ENCODE measurements at regions not wholly inside any gene's neighbourhood (a gene's known extent, or its start where the extent isn't known, plus 50 kb on each side); places are given as distances from the start of the nearest gene placed in this dataset.
"Not testable (repeated sequence)": the region's sequence is repeated elsewhere in the genome, so short reads cannot be mapped to it uniquely, and the experiment has no call there.

DNA sequence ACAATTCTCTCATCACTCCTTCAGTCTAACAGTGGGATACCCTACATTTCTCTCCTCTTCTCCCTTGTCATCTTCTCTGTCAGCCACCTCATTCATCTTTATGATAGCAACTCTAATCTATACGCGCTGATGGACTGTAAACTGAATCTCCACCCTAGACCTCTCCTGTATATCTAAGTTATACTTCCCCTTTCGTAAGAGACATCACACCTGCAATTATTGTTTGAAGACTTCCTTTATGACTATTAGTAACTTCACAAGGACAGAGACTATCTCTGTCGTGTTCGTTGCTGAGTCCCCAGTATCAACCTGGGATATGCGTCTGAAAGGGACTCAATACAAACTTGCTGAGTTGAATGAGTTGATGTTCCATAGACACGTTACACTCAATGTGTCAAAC lies 263.2 kb downstream of the IRS1 start:
- no peaks in the 10 kb centered on the region for H3K4me1 ChIP-seq (replicated peaks)
- TF ChIP-seq CTCF (IDR thresholded peaks at IDR 0.05) (no peak), POLR2AphosphoS5 (IDR thresholded peaks at IDR 0.05) (no peak), POLR2A (IDR thresholded peaks at IDR 0.05) (no peak)
- WGBS: 96% methylated on average over 7 of the region's 7 CpGs
- H3K36me3 ChIP-seq: no peaks in the 10 kb centered on the region
- H3K4me3 ChIP-seq: no peak overlapping the region
- intact Hi-C loops (cut with DNase I): no loop called here
- H3K9me3 ChIP-seq: no peaks in the 10 kb centered on the region
- no peaks in the 10 kb centered on the region for H3K27me3 ChIP-seq (replicated peaks; ENCODE audit: insufficient read depth)
- H3K27ac ChIP-seq: no peak overlapping the region
- no peak for DNase-seq (ENCODE audit: low spot score)

- H3K9me3 ChIP-seq; H3K27ac ChIP-seq; H3K27me3 ChIP-seq (replicated peaks; ENCODE audit: insufficient read depth); H3K36me3 ChIP-seq; intact Hi-C loops (cut with DNase I); H3K4me1 ChIP-seq (replicated peaks); H3K4me3 ChIP-seq; DNase-seq (ENCODE audit: low spot score): not testable (repeated sequence)
- 87% methylated on average over 4 of the region's 4 CpGs for WGBS
Measured at GRCh38 chr2:226532976-226533375, 266.6 kb downstream of the IRS1 start.

DNA sequence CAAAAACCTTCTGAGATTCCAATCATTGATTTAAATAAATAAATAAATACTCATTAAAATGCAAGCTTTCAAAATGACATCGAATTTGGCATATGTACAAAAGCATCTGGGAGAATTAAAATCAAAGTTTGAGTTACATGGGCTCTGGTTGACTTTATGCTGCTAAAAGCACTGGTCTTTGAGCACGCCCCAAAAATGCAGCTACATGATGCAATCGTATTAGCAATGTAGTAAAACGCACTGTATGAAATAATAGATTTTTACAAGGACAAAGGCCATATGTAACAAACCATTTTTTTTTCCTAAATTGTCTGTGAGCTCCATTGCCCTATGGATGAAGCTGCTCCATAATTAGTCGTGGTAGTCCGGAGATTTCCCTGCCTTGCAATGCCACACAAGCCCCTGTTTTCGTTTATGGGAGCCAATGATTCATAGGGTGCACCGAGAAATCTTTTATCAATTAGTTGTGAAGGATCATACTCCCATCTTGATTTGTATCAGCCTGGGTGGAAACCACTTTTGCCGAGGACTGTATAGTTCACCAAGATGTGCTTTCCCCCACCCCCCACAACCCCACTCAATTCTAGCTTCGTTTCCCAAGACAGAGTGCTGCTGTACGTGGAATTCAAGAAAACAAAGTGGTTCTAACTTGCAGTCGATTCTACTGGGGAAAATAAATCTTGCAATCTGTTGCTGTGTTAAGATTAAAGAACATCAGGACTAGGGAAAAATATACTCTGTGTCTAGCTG lies 268.4 kb downstream of the IRS1 start:
- Histone ChIP-seq H3K4me3 (no peak overlapping the region), H3K36me3 (no peaks in the 10 kb centered on the region), H3K27me3 (replicated peaks; ENCODE audit: insufficient read depth) (no peaks in the 10 kb centered on the region), H3K9me3 (no peaks in the 10 kb centered on the region), H3K4me1 (replicated peaks) (no peaks in the 10 kb centered on the region), H3K27ac (no peak overlapping the region)
- 87% methylated on average over 12 of the region's 12 CpGs for WGBS
- TF ChIP-seq POLR2A (IDR thresholded peaks at IDR 0.05) (no peak), CTCF (IDR thresholded peaks at IDR 0.05) (no peak), POLR2AphosphoS5 (IDR thresholded peaks at IDR 0.05) (no peak)
- DNase-seq (ENCODE audit: low spot score): no peak
- intact Hi-C loops (cut with DNase I): no loop called here

DNA sequence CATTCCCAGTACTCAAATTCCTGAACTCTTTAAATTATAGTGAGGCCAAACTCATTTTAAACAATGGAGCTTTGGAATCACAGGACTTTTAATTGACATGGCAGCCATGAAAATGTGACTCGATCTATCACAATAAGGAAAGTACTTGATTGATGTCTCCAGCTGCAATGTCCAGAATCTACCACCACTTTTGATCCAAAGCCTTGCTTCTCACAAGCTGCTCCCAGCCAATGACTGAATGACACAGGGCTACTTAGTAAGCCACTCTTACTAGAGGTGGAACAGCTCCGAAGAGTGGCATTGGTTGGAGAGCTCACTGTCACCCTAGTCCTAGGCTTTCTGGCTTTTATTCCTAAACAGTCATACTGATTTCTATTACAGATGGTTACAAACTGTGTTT lies 270.1 kb downstream of the IRS1 start:
- 96% methylated on average over 2 of the region's 2 CpGs for WGBS
- no peaks in the 10 kb centered on the region for H3K36me3 ChIP-seq
- H3K4me3 ChIP-seq: no peak overlapping the region
- no peaks in the 10 kb centered on the region for H3K4me1 ChIP-seq (replicated peaks)
- no peak overlapping the region for H3K27ac ChIP-seq
- intact Hi-C loops (cut with DNase I): no loop called here
- H3K9me3 ChIP-seq: no peaks in the 10 kb centered on the region
- H3K27me3 ChIP-seq (replicated peaks; ENCODE audit: insufficient read depth): no peaks in the 10 kb centered on the region
- no peak for DNase-seq (ENCODE audit: low spot score)
- TF ChIP-seq POLR2A (IDR thresholded peaks at IDR 0.05): no peak
- TF ChIP-seq POLR2AphosphoS5 (IDR thresholded peaks at IDR 0.05): no peak
- TF ChIP-seq CTCF (IDR thresholded peaks at IDR 0.05): no peak

- no peak overlapping the region for H3K27ac ChIP-seq
- DNase-seq (ENCODE audit: low spot score): no peak
- no peak for TF ChIP-seq POLR2A (IDR thresholded peaks at IDR 0.05)
- no peak for TF ChIP-seq CTCF (IDR thresholded peaks at IDR 0.05)
- TF ChIP-seq POLR2AphosphoS5 (IDR thresholded peaks at IDR 0.05): no peak
- intact Hi-C loops (cut with DNase I): no loop called here
- H3K9me3 ChIP-seq: no peaks in the 10 kb centered on the region
- 63% methylated on average over 3 of the region's 3 CpGs for WGBS
- no peaks in the 10 kb centered on the region for H3K36me3 ChIP-seq
- H3K4me1 ChIP-seq (replicated peaks): no peaks in the 10 kb centered on the region
- H3K27me3 ChIP-seq (replicated peaks; ENCODE audit: insufficient read depth): no peaks in the 10 kb centered on the region
- no peak overlapping the region for H3K4me3 ChIP-seq
Measured at GRCh38 chr2:226526716-226527115, 272.9 kb downstream of the IRS1 start.
